ENCODE measurements at regions not wholly inside any gene's neighbourhood (a gene's known extent, or its start where the extent isn't known, plus 50 kb on each side); places are given as distances from the start of the nearest gene placed in this dataset.

GRCh38 chr5:89449392-89450148, 566.6 kb upstream of the MEF2C start:
- no peaks in the 10 kb centered on the region for H3K36me3 ChIP-seq
- no peak for DNase-seq

GRCh38 chr5:89447027-89447426, 564.0 kb upstream of the MEF2C start:
- no peak for DNase-seq
- H3K4me3 ChIP-seq = no peak overlapping the region
- no peaks in the 10 kb centered on the region for H3K9me3 ChIP-seq
- no peaks in the 10 kb centered on the region for H3K36me3 ChIP-seq
- no peaks in the 10 kb centered on the region for H3K4me1 ChIP-seq
- no peak for TF ChIP-seq POLR2A (IDR thresholded peaks at IDR 0.05)
- no peak for TF ChIP-seq POLR2AphosphoS5 (IDR thresholded peaks at IDR 0.05)
- TF ChIP-seq CTCF (IDR thresholded peaks at IDR 0.05) = no peak
- TF ChIP-seq EP300 (IDR thresholded peaks at IDR 0.05) = no peak
- no peaks in the 10 kb centered on the region for H3K27me3 ChIP-seq
- H3K27ac ChIP-seq = no peak overlapping the region
- intact Hi-C loops (cut with DNase I; ENCODE audit: low total_unique reads) = no loop called here
- 64 to 83% (median 70%) methylated on average over 3 of the region's 3 CpGs for WGBS, 5 donors

More at GRCh38 chr5:89449392-89450148, 566.6 kb upstream of the MEF2C start:
- H3K27me3 ChIP-seq = no peaks in the 10 kb centered on the region
- H3K4me3 ChIP-seq = no peak overlapping the region
- H3K4me1 ChIP-seq = no peaks in the 10 kb centered on the region
- intact Hi-C loops (cut with DNase I; ENCODE audit: low total_unique reads) = no loop called here
- no peak overlapping the region for H3K27ac ChIP-seq
- TF ChIP-seq EP300 (IDR thresholded peaks at IDR 0.05) (no peak), POLR2A (IDR thresholded peaks at IDR 0.05) (no peak), POLR2AphosphoS5 (IDR thresholded peaks at IDR 0.05) (no peak), CTCF (IDR thresholded peaks at IDR 0.05) (no peak)
- WGBS, 5 donors = 25 to 48% (median 30%) methylated on average over 3 of the region's 3 CpGs
- H3K9me3 ChIP-seq = no peaks in the 10 kb centered on the region

GRCh38 chr5:89445106-89445745, 562.2 kb upstream of the MEF2C start:
- H3K4me1 ChIP-seq = no peaks in the 10 kb centered on the region
- intact Hi-C loops (cut with DNase I; ENCODE audit: low total_unique reads) = no loop called here
- no peak overlapping the region for H3K27ac ChIP-seq
- no peaks in the 10 kb centered on the region for H3K9me3 ChIP-seq
- H3K27me3 ChIP-seq = no peaks in the 10 kb centered on the region
- TF ChIP-seq CTCF (IDR thresholded peaks at IDR 0.05) = no peak
- TF ChIP-seq POLR2A (IDR thresholded peaks at IDR 0.05) = no peak
- no peak for TF ChIP-seq EP300 (IDR thresholded peaks at IDR 0.05)
- TF ChIP-seq POLR2AphosphoS5 (IDR thresholded peaks at IDR 0.05) = no peak
- DNase-seq = no peak
- H3K36me3 ChIP-seq = no peaks in the 10 kb centered on the region
- H3K4me3 ChIP-seq = no peak overlapping the region
- 75 to 86% (median 82%) methylated on average over 5 of the region's 5 CpGs for WGBS, 5 donors

- TF ChIP-seq POLR2A (IDR thresholded peaks at IDR 0.05) = no peak
- no peak for TF ChIP-seq EP300 (IDR thresholded peaks at IDR 0.05)
- TF ChIP-seq CTCF (IDR thresholded peaks at IDR 0.05) = no peak
- TF ChIP-seq POLR2AphosphoS5 (IDR thresholded peaks at IDR 0.05) = no peak
- no peak overlapping the region for H3K27ac ChIP-seq
- no peak for DNase-seq
- H3K36me3 ChIP-seq = no peaks in the 10 kb centered on the region
- H3K27me3 ChIP-seq = no peaks in the 10 kb centered on the region
- WGBS, 5 donors = 58 to 70% (median 61%) methylated on average over 3 of the region's 3 CpGs
- H3K9me3 ChIP-seq = no peaks in the 10 kb centered on the region
- no peak overlapping the region for H3K4me3 ChIP-seq
- intact Hi-C loops (cut with DNase I; ENCODE audit: low total_unique reads) = no loop called here
- no peaks in the 10 kb centered on the region for H3K4me1 ChIP-seq
Measured at GRCh38 chr5:89444088-89444487, 561.1 kb upstream of the MEF2C start.

All from stomach (tissue), 8 donors.